ENCODE measurements at regions not wholly inside any gene's neighbourhood (a gene's known extent, or its start where the extent isn't known, plus 50 kb on each side); places are given as distances from the start of the nearest gene placed in this dataset.

DNA sequence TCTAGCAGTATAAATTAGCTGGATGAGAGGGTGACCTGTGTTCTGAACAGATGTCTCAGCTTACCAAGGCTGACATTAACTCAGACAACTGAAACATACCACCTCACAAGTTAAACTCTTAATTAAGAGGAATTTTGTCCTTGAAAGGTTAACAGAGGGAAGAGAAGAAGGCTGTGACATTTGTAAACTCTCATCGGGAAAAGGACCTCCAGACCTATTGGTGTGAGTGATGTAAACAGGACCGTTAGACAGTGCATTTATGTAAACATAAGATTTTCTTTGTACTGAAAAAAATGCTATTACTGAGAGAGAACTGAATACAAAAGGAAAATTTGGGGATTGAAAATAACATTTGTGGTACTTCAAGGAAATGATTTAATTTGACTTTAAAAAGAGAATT, 308.4 kb upstream of the DIAPH2 start:
- TF ChIP-seq FOXA1 (IDR thresholded peaks at IDR 0.05) (no peak), ZNF384 (IDR thresholded peaks at IDR 0.05) (no peak), LEF1 (IDR thresholded peaks at IDR 0.05; ENCODE audit: borderline replicate concordance) (no peak), SUZ12 (IDR thresholded peaks at IDR 0.05) (no peak), L3MBTL2 (conservative IDR thresholded peaks at IDR 0.05) (no peak), SP1 (IDR thresholded peaks at IDR 0.05) (no peak)
